Cardiac muscle cell (in vitro differentiated cells and primary cell): ENCODE measurements at regions not wholly inside any gene's neighbourhood (a gene's known extent, or its start where the extent isn't known, plus 50 kb on each side); places are given as distances from the start of the nearest gene placed in this dataset.

Experiments
- DNase-seq, 2 donors: peaks; one replicate each; pipeline versions ENCODE4 v3.0.0 to v3.0.0-alpha.2; 2010 to 2017; ENCODE audit warnings: low read depth in 1 of 2, low spot score in 1 of 2
- H3K27ac ChIP-seq: fragments of 200-600 bp; sonication (generic); 2 replicates; pipeline ENCODE4 v1.5.1; 2016
- H3K27me3 ChIP-seq: fragments of 200-600 bp; sonication (generic); 2 replicates; pipeline ENCODE4 v1.6.0; 2016; ENCODE audit warnings: control low read depth
- H3K36me3 ChIP-seq: fragments of 200-600 bp; sonication (generic); 2 replicates; pipeline ENCODE4 v1.5.1; 2016; ENCODE audit warnings: control low read depth
- H3K4me1 ChIP-seq: fragments of 200-600 bp; sonication (generic); 2 replicates; pipeline ENCODE4 v1.8.1; 2017; ENCODE audit warnings: low read depth, mild to moderate bottlenecking, mixed run types
- H3K4me3 ChIP-seq: fragments of 200-600 bp; sonication (generic); 2 replicates; pipeline ENCODE4 v1.5.1; 2016; ENCODE audit warnings: mild to moderate bottlenecking
- H3K9me3 ChIP-seq: fragments of 200-600 bp; sonication (generic); 2 replicates; pipeline ENCODE4 v1.5.1; 2017; ENCODE audit warnings: low read depth, mild to moderate bottlenecking, control low read depth
- CTCF ChIP-seq: IDR thresholded peaks from 2 replicates; pipeline ENCODE4 v1.5.1; 2012; ENCODE audit warnings: low read depth, mild to moderate bottlenecking, low read length

DNA sequence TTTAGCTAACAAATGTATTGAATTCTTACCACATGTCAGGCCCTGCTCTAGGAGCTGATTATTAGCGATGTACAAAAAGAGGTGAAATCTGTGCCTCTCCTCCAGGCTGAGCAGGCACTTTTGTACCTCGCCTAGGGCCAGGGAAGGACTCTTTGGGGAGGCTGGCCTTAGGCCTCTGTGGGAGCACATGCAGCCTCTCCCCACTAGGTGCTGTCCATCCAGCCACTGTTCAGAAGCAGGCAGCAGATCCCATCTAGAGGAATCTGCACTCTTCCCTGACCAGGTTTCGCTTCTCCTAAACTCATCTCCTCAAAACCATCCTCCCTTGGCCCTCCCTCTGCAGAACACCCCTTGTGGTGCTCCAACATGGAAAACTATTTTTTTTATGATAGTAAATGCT, 51.9 kb upstream of the WT1 start:
- peak; percentile 11 to 29 for DNase-seq
- H3K4me1 ChIP-seq: no peaks in the 10 kb centered on the region
- no peaks in the 10 kb centered on the region for H3K27me3 ChIP-seq
- H3K27ac ChIP-seq: no peak overlapping the region
- no peaks in the 10 kb centered on the region for H3K36me3 ChIP-seq
- no peak overlapping the region for H3K4me3 ChIP-seq
- no peaks in the 10 kb centered on the region for H3K9me3 ChIP-seq
- TF ChIP-seq CTCF: peak; percentile 43

- H3K4me3 ChIP-seq: no peak overlapping the region
- no peak overlapping the region for H3K27ac ChIP-seq
- no peaks in the 10 kb centered on the region for H3K4me1 ChIP-seq
- no peaks in the 10 kb centered on the region for H3K27me3 ChIP-seq
- no peaks in the 10 kb centered on the region for H3K36me3 ChIP-seq
- no peak for TF ChIP-seq CTCF
- H3K9me3 ChIP-seq: no peaks in the 10 kb centered on the region
- DNase-seq: no peak
Observed at GRCh38 chr11:32485733-32486132, 50.4 kb upstream of the WT1 start.
